ENCODE measurements at regions not wholly inside any gene's neighbourhood (a gene's known extent, or its start where the extent isn't known, plus 50 kb on each side); places are given as distances from the start of the nearest gene placed in this dataset.

DNA sequence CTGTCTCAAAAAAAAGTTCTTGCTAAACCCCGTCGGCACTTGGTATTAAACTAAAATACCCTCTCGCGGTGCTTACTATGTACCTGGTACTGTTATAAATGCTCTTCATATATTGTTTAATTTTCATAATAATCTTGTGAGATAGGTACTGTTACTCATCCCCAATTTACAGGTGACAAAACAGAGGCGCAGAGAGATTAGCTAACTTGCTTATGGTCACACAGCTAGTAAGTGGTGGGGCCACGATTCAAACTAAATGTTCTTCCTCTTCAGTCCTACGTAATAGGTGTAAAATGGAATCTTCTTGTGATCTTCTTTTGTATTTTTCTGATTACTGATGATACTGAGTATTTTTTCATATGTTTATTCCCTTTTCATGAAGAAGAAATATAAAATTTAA is 51.3 kb downstream of the TET3 start:
- no peak for ATAC-seq

DNA sequence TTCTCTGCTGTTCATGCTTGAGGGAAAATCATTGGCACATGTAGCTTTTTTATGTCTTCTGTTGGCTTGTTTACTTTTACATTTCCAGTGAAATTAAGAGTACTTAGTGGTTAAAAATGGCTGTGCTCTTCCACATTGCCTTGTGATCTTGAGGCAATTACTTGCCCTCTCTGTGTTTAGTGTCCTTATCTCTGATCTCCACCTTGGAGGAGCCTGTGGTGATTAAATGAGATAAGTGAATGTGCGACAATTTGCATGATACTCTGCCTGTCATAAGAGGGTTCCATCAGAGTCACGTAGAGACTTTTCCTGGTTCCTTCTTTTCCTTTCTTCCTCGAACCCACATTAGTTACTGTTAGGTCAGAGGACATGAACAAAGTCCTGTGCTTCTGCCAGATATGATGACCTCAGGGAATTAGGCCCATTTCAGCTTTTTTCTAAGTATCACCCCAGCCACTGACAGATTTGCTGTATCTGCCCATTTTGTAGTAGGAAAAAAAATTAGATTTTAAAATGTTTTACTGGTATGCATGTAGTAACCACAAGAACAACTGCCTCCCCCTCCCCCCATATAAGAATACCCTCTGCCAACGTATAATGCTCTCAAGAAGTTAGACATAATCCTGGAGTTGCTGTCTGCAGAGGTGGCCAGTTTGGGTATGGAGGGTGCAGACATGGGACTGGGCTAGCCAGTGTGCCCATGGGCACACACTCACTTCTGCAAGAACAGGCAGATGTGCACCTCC is 51.9 kb downstream of the TET3 start:
- ATAC-seq: no peak

DNA sequence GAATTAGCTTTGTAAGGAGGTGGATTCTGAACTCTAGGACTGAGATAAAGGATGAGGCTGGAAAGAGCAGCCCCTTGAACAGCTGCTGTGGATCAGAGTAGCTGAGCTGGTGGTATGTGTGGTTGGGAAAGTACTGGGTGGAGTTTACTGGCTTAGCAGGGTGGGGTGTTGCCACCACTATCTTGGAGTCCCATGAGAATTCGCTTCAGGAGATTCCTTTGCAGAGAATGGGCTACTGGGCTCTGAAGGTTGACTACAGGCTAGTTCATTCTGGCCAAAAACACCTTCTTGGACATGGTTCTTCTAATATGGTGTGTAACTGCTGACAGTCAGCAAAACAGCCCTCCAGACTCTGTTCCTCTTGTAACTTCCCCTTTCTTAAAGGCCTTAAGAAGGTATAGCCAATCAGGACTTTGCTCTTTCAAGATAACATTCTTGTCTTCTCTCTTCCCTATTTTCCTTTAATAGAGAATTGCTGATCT is 52.7 kb downstream of the TET3 start:
- peak; percentile 47 for ATAC-seq

DNA sequence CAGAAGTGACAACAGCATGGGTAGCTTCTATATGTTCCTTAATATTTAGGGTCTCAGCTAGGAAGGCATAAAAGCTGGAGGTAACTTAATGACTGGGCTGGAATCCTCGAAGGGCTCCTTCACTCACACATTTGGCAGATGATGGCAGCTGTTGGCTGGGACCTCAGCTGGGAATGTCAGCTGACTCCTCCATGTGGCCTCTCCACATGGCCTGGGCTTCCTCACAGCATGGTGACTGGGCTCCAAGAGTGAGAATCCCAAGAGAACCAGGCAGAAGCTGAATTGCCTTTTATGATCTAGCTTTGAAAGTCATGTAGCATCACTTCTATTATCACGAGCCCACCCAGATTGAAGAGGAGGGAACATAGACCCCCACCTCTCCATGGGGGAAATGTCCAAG is 54.9 kb downstream of the TET3 start:
- ATAC-seq: no peak

DNA sequence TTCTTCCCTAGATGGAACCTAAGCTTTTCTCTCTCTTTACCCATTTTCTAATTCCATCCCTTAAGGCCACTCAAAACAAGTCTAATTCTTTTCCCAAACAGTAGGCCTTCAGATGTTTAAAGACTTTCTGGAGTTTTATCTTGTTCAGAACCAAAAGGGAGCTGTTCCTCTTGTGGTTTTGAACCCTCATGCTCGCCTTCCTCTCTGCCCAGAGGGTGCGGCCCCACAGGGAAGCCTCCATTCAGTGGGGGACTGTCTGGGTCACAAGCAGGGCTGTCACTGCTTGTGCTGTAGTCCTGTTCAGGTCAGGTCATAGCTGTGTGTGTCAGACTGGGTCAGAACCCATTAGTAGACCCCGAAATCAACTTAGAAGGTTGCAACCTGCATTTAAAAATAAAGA is 56.5 kb downstream of the TET3 start:
- no peak for ATAC-seq

DNA sequence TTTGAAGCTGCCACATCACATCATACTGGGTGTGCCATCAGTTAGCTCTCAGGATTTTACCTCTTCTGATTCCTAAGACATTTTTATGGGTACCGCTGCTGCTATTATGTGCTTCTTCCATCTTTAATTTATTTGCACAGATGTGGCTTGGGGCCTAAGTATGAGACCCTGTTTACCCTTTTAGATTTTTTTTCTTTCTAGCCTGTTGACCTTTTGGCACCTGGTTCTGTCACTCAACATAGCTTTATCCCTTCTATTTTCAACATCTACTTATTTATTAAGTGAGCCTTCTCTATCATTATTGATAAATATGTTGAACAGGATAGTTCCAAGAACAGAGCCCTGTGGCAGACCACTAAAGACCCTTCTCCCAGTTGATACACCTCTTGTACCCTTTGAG is 57.0 kb downstream of the TET3 start:
- ATAC-seq: no peak

DNA sequence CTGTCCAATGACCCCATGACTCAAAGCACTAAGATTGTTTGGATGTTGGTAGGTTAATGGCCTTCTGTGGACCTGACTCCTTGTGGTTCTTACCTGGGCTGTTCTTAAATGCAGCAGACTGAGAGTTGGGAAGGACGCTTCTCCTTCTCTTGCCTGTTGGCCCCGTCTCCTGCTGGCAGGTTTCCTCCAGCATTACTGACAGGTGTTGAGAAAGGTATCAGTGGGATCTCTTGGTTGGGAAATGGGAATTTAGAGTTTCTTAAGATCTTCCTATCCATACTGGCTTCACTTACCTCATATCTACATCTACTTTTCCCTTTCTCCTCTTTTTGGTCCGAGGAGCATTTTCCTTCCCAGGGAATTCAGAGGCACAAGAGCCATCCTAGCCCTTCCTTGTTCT is 57.9 kb downstream of the TET3 start:
- ATAC-seq: no peak

DNA sequence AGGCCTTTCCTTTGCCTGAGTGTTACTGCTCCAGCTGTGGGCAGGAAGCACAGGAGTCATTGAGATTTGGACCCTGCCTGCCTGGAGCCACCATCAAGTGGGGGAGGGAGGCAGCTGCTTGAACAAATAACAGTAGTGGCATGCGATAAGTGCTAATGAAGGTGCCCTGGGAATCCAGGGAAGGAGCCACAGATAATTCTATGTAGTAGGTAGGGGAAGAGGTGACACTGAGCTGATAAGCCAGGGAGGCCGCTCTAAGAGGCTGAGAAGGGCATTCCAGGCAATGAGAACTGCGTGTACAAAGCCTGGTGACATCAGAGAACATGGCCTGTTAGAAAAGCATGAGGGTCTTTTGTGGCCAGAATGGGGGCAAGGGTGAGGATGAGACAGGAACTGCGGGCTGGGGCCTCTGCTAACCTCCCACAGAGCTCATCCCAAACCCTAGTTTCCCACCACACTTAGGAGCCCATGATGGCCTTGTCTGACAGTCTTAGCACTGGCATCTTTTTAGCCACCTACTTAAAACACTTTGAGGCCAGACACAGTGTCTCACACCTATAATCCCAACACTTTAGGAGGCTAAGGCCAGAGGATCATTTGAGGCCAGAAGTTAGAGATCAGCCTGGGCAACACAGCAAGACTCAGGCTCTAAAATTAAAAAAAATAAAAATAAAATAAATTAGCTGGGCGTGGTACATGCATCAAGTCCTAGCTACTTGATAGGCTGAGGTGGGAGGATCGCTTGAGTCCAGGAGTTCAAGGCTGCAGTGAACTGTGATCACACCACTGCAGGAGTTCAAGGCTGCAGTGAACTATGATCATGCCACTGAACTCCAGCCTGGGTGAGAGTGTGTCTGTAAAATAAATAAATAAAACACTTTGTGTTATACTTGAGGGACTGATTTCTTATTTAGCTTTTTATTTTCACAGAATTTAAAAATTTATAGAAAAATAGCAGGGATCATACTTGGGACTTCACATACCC is 58.9 kb downstream of the TET3 start:
- no peak for ATAC-seq

DNA sequence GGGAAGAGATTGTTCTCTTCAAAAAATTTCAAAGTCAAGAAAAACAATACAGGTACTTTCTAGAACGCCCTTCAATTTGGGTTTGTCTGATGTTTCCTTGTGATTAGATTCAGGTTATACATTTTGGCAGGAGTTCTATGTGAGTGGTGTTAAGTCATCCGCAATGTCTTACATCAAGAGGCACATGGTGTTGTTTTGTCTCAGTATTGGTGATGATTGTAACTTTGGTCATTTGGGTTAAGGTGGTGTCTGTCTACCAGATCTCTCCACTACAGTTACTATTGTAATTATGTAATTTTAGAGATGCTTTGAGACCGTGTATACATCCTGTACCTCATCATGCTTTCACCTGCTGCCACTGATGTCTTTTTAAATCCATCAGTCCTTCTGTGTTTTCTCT is 60.3 kb downstream of the TET3 start:
- ATAC-seq: no peak

DNA sequence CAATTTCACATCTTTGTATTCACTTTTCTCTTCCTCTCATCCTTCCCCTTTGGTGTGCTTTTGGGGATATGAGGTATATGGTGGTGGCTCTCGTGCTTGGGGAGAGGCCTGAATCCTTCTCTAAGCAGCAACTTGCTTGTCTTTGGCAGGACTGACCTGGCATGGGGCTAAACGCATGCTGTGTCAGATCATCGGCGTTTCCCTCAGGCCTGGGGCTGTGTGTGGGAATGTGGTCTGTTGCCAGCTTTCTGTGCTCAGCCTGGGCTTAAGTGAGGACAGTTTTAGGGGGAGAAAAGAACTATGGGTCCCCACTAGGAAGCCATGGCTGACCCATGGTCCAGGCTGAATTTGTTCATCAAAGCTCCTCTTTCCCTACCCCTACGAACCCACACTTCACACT is 60.7 kb downstream of the TET3 start:
- no peak for ATAC-seq

DNA sequence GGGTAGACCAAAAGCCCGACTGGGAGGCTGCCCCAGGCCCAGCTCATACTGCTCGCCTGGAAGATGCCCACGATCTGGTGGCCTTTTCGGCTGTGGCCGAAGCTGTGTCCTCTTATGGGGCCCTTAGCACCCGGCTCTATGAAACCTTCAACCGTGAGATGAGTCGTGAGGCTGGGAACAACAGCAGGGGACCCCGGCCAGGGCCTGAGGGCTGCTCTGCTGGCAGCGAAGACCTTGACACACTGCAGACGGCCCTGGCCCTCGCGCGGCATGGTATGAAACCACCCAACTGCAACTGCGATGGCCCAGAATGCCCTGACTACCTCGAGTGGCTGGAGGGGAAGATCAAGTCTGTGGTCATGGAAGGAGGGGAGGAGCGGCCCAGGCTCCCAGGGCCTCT is 61.7 kb downstream of the TET3 start:
- ATAC-seq: no peak

DNA sequence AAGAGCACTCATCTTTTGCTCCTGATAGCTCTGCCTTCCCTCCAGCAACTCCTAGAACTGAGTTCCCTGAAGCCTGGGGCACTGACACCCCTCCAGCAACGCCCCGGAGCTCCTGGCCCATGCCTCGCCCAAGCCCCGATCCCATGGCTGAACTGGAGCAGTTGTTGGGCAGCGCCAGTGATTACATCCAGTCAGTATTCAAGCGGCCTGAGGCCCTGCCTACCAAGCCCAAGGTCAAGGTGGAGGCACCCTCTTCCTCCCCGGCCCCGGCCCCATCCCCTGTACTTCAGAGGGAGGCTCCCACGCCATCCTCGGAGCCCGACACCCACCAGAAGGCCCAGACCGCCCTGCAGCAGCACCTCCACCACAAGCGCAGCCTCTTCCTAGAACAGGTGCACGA is 62.4 kb downstream of the TET3 start:
- no peak for ATAC-seq

DNA sequence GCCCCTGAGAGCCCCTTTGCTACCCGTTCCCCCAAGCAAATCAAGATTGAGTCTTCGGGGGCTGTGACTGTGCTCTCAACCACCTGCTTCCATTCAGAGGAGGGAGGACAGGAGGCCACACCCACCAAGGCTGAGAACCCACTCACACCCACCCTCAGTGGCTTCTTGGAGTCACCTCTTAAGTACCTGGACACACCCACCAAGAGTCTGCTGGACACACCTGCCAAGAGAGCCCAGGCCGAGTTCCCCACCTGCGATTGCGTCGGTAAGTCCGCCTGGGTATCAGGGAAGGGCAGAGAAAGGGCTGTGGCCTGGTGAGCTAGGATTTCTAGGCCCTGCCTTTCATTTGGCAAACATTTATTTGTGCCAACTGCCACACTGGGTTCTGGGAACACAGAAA is 63.4 kb downstream of the TET3 start:
- ATAC-seq: peak; percentile 78

DNA sequence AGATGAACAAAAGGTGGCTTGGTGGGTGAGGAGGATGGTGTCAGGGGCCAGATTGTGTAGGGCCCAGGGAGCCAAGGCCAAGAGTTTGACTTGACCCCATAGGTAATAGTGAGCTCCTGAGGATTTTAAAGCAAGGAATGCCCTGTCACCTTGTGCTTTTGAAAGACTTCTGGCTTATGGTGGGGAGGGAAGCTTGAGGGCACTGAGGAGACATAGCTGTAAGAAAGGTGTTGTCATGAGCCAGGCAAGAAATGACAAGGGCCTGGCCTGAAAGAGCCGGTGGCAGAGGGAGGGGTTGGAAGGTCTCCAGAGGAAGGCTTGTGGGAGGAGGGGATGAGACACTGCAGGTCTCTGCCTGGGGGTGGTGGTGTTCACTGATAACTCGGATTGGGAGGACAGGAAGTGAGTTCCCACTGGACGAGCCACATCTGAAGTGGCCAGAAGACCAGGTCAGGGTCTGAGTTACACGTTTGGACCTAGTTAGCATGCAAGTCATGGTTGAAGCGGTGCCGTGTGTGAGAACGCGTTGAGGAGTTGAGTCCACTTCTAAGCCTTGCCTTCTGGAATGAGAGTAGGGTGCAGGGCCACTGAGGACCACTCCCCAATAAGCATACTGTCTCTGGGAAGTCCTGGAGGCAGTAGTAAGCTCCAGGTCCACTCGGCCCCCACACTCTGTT is 64.3 kb downstream of the TET3 start:
- peak; percentile 21 for ATAC-seq

DNA sequence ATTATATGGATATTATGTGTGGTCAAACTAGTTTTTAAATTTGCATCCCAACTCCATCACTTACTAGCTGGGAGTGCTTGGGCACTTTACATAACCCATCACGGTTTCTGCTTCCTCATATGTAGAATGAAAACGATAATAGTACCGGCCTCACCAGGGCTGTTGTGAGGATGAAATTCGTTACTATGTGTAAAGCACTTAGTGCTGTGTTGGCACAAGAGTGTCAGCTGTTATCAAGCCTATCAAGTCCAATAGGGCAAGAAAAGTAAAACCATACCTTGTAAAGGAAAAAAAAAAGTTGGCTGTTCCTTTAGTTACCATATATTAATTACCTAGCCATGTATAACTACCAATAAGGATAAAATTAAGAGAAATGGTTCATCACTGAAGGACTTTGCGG is 65.4 kb downstream of the TET3 start:
- ATAC-seq: no peak

DNA sequence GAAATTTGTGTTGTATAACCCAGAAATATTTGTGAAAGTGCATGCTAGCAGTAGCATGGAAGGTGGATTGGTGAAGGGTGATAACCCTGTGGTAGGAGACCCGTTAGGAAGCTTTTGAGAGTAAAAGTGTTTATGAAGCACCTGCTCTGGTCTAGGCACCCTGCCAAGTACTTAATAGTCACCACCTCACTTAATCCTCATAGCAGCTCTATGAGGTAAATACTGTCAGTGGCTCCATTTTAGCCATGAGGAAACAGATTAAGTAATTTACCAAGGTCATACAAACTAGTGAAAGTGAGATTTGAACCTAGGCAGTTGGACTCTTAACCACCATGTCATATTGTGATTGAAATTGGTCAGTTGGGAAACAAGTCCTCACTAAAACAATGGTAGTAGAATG is 66.8 kb downstream of the TET3 start:
- no peak for ATAC-seq

DNA sequence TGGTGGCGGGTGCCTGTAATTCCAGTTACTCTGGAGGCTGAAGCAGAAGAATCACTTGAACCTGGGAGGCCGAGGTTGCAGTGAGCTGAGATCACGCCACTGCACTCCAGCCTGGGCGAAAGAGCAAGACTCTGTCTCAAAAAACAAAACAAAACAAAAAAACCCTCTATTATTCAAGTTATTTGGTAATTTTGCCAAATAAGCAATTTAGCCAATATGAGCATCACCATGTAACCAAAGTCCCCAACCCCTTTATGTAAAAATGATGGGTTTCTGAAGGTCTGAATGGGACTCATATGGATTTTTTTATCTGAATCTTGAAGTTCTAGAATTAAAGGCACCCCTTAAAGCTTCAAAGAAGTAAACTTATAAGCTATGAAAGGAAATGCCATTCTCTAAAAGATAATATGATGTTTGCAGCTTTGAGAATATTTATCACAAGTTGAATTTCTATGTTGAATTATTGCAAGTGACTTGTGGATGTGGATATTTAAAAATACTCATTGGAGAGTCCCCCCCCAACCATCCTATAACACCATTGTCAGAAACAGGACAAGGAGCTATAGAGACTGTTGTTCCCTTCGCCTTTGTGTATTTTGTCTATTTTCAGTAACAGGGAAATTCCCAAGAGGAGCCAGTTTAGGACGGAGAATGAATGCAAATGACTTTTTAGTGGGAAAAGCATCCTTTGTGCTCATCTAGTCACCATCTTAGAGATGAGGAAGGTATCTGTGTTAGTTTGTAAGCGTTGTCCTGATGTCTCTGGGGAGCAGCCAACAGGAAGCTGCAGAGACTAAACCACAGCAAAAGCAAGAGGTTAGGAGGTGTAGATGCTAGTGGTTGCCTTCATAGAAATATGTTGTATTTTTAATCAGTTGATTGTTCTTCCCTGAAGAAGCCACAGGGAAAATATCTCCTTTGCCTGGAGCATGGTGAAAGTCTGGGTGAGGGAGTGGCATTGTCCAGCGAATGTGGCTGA is 68.3 kb downstream of the TET3 start:
- ATAC-seq: no peak

DNA sequence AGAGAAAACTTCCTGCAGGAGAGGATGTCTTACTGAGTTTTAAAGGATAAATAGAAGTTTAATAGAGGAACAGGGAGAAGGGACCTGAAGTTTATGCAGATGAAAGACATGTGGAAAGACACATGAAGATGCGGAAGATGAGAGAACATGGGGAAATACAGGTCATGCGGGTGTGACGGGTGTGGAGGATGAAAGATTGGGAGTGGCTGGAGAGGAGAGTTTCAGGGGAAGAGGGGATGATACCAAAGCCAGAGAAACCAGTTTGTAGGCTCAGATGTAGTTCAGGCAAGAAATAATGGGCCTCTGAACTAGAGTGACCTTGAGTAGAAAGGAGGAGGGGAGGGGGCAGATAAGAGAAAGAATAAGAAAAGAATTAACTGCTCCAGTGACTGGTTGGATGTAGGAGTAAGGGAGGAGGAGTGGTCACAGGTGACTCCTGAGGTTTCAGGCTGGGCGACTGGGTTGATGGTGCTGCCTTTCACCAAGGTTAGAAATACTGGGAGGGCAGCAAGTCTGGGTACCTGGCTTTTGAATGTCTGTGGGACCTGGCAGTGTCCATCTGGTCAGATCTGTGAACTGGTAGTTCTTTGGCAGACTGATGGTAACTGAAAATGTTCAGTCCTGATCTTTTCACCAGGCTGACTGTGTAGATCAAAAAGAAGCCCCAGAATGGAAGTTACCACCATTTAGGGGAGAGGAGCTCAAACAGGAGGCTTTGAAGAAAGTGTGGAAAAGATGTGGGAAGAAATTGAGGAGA is 69.4 kb downstream of the TET3 start:
- peak; percentile 96 for ATAC-seq

DNA sequence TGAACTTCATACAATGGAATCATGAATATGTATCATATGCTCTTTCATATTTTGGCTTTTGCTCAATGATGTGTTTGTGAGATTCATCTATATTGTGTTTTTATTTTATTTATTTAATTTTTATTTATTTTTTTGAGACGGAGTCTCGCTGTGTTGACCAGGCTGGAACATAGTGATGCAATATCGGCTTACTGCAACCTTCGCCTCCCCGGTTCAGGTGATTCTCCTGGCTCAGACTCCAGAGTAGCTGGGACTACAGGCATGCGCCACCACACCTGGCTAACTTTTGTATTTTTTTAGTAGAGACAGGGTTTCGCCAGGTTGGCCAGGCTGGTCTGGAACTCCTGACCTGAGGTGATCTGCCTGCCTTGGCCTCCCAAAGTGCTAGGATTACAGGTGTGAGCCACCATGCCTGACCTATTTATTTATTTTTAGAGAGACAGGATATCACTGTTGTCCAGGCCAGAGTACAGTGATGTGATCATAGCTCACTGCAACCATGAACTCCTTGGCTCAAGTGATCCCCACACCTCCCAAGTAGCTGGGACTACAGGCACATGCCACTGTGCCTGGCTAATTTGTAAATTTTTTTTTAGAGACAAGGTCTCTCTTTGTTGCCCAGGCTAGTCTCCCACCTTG is 74.5 kb downstream of the TET3 start:
- ATAC-seq: no peak

DNA sequence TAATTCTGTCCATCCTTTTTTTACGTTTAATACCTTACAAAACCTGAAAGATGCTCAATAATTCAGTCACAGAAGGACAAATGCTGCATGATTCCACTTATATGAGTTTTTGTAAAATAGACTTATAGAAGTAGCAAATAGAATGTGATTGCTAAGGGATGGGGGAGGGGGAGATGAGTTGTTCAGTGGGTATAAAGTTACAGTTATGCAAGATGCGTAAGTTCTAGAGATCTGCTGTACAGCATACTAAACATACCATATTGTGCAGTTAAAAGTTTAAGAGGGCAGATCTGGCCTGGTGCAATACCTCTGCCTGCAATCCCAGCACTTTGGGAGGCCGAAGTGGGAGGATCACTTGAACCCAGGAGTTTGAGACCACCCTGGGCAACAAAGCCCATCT is 78.8 kb downstream of the TET3 start:
- ATAC-seq: no peak

DNA sequence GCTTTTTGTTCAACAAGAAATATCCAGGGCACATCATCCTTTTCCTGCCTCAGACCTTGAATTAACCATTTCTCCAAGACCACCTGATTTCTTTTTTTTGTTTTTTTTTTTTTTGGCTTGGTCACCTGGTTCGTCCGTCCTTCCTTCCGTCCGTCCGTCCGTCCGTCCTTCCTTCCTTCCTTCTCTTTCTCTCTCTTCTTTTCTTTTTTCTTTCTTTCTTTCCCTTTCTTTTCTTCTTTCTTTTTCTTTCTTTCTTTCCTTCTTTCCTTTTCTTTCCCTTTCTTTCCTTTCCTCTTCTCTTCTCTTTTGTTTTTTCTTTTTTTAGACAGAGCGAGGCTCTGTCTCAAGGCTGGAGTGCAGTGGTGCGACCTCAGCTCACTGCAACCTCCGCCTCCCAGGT is 80.7 kb downstream of the TET3 start:
- no peak for ATAC-seq
